ENCODE measurements at regions not wholly inside any gene's neighbourhood (a gene's known extent, or its start where the extent isn't known, plus 50 kb on each side); places are given as distances from the start of the nearest gene placed in this dataset.

DNA sequence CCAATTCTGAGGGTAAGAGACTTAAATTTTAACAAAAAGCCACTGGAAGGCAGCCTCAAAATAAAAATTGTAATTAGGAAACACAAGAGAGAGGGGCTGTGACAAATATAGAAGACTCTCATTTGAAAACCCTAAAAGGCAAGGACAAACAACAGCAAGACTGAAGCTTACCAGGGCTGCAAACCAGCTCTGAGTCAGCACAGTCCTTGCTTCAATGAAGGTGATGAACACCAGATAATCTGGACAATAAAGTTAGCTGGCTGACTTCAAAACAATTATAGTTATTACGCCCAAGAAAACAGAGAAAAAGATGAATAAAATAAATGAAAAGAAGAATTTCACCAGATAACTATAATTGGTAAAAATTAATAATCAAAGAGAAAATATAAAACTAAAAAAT, 149.3 kb upstream of the NSMCE3 start:
- FAIRE-seq (no peak), DNase-seq (ENCODE audit: low read depth, low spot score) (no peak)
- no peaks in the 10 kb centered on the region for H3K36me3 ChIP-seq (ENCODE audit: control insufficient read depth in 2 of 2, extremely low read depth in 1 of 2, insufficient read depth in 2 of 2, low read length in 2 of 2)
- no peaks in the 10 kb centered on the region for H3K4me1 ChIP-seq (ENCODE audit: control insufficient read depth, extremely low read depth, insufficient read depth, low read length)
- no peaks in the 10 kb centered on the region for H4K20me1 ChIP-seq (ENCODE audit: control insufficient read depth, extremely low read depth, insufficient read depth, low read length)
- H2AFZ ChIP-seq (ENCODE audit: control insufficient read depth, low read length) = no peak overlapping the region
- dilution Hi-C loops (cut with MboI; ENCODE audit: extremely low pct_ligation_motif_present, low sequenced_read_pairs) = no loop called here
- TF ChIP-seq EZH2 (IDR thresholded peaks at IDR 0.05; ENCODE audit: low read length) = no peak
- TF ChIP-seq, protein P1, sequence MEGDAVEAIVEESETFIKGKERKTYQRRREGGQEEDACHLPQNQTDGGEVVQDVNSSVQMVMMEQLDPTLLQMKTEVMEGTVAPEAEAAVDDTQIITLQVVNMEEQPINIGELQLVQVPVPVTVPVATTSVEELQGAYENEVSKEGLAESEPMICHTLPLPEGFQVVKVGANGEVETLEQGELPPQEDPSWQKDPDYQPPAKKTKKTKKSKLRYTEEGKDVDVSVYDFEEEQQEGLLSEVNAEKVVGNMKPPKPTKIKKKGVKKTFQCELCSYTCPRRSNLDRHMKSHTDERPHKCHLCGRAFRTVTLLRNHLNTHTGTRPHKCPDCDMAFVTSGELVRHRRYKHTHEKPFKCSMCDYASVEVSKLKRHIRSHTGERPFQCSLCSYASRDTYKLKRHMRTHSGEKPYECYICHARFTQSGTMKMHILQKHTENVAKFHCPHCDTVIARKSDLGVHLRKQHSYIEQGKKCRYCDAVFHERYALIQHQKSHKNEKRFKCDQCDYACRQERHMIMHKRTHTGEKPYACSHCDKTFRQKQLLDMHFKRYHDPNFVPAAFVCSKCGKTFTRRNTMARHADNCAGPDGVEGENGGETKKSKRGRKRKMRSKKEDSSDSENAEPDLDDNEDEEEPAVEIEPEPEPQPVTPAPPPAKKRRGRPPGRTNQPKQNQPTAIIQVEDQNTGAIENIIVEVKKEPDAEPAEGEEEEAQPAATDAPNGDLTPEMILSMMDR (optimal IDR thresholded peaks at IDR 0.05 in 1 of 3, IDR thresholded peaks at IDR 0.05 in 1 of 3, conservative IDR thresholded peaks at IDR 0.05 in 1 of 3; ENCODE audit: extremely low read depth in 1 of 3, insufficient read depth in 2 of 3, low read length in 3 of 3) = no peak
- no peaks in the 10 kb centered on the region for H3K79me2 ChIP-seq (ENCODE audit: control insufficient read depth, insufficient read depth, low read length)
- no peak overlapping the region for H3K4me3 ChIP-seq (ENCODE audit: control insufficient read depth in 2 of 3, extremely low read depth in 1 of 3, insufficient read depth in 2 of 3, low read depth in 1 of 3, low read length in 3 of 3)
- no peak overlapping the region for H3K4me2 ChIP-seq (ENCODE audit: control insufficient read depth, extremely low read depth, insufficient read depth, low read depth, low read length)
- H3K27ac ChIP-seq (ENCODE audit: control insufficient read depth, insufficient read depth, low read length) = no peak overlapping the region
- no peaks in the 10 kb centered on the region for H3K27me3 ChIP-seq (ENCODE audit: control insufficient read depth, extremely low read depth, insufficient read depth, low read length)
- no peaks in the 10 kb centered on the region for H3K9me3 ChIP-seq (ENCODE audit: control insufficient read depth, low read depth, low read length)
- no peak overlapping the region for H3K9ac ChIP-seq (ENCODE audit: control insufficient read depth, extremely low read depth, insufficient read depth, low read length)
- no peaks in the 10 kb centered on the region for H3K9me1 ChIP-seq (ENCODE audit: control insufficient read depth, extremely low read depth, insufficient read depth, low read length)

DNA sequence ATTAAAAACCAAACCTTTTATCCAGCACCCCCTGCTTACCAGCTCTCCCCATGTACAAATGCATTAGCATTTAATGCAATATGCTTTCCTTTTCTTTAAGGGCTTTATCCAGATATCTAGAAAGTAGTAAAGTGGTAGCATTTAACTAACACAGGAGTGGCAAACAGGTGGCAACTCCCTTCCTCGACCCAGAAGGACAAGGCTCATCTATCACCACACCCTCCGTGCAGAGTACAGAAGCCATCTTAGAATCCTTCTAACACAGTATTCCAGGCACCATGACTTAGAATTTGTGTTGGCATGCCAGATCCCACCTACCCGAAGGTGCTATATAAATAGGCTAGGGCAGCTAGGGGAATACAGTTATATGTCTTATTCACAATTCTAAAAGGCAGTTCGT, 148.6 kb upstream of the NSMCE3 start:
- TF ChIP-seq, protein P1 (optimal IDR thresholded peaks at IDR 0.05 in 1 of 3, IDR thresholded peaks at IDR 0.05 in 1 of 3, conservative IDR thresholded peaks at IDR 0.05 in 1 of 3; ENCODE audit: extremely low read depth in 1 of 3, insufficient read depth in 2 of 3, low read length in 3 of 3) = no peak
- no peak for FAIRE-seq

More for the DNA sequence above, 148.6 kb upstream of the NSMCE3 start:
- no peak overlapping the region for H3K9ac ChIP-seq (ENCODE audit: control insufficient read depth, extremely low read depth, insufficient read depth, low read length)
- H3K27ac ChIP-seq (ENCODE audit: control insufficient read depth, insufficient read depth, low read length) = no peak overlapping the region
- H3K27me3 ChIP-seq (ENCODE audit: control insufficient read depth, extremely low read depth, insufficient read depth, low read length) = no peaks in the 10 kb centered on the region
- no peaks in the 10 kb centered on the region for H3K36me3 ChIP-seq (ENCODE audit: control insufficient read depth in 2 of 2, extremely low read depth in 1 of 2, insufficient read depth in 2 of 2, low read length in 2 of 2)
- DNase-seq (ENCODE audit: low read depth, low spot score) = no peak
- H3K4me2 ChIP-seq (ENCODE audit: control insufficient read depth, extremely low read depth, insufficient read depth, low read depth, low read length) = no peak overlapping the region
- H3K79me2 ChIP-seq (ENCODE audit: control insufficient read depth, insufficient read depth, low read length) = no peaks in the 10 kb centered on the region
- no peaks in the 10 kb centered on the region for H3K9me3 ChIP-seq (ENCODE audit: control insufficient read depth, low read depth, low read length)
- dilution Hi-C loops (cut with MboI; ENCODE audit: extremely low pct_ligation_motif_present, low sequenced_read_pairs) = no loop called here
- no peaks in the 10 kb centered on the region for H4K20me1 ChIP-seq (ENCODE audit: control insufficient read depth, extremely low read depth, insufficient read depth, low read length)
- H3K4me3 ChIP-seq (ENCODE audit: control insufficient read depth in 2 of 3, extremely low read depth in 1 of 3, insufficient read depth in 2 of 3, low read depth in 1 of 3, low read length in 3 of 3) = no peak overlapping the region
- H3K9me1 ChIP-seq (ENCODE audit: control insufficient read depth, extremely low read depth, insufficient read depth, low read length) = no peaks in the 10 kb centered on the region
- H2AFZ ChIP-seq (ENCODE audit: control insufficient read depth, low read length) = no peak overlapping the region
- H3K4me1 ChIP-seq (ENCODE audit: control insufficient read depth, extremely low read depth, insufficient read depth, low read length) = no peaks in the 10 kb centered on the region
